Right lobe of liver (tissue), 4 donors: ENCODE measurements at regions not wholly inside any gene's neighbourhood (a gene's known extent, or its start where the extent isn't known, plus 50 kb on each side); places are given as distances from the start of the nearest gene placed in this dataset.

Experiments used
- POLR2A ChIP-seq: fragments of 450-650 bp; IDR thresholded peaks from one replicate; pipeline ENCODE4 v1.6.1; 2017; ENCODE audit warnings: antibody characterized with exemption, mild to moderate bottlenecking
- TF ChIP-seq, protein P1 (sequence below), 4 donors: fragments of 200-600 bp in 3 of 4; fragments of 450-650 bp in 1 of 4; IDR thresholded peaks; one replicate each; pipeline versions ENCODE4 v1.5.1 to v1.8.0; 2016 to 2022; ENCODE audit warnings: antibody characterized with exemption in 4 of 4, mild to moderate bottlenecking in 2 of 4
- donor health status: DM: no; HTN: no; CAD: no.
- donor health status: DM: no; HTN: no; CAD: no.
- donor health status: DM: no; HTN: yes; CAD: no.

DNA sequence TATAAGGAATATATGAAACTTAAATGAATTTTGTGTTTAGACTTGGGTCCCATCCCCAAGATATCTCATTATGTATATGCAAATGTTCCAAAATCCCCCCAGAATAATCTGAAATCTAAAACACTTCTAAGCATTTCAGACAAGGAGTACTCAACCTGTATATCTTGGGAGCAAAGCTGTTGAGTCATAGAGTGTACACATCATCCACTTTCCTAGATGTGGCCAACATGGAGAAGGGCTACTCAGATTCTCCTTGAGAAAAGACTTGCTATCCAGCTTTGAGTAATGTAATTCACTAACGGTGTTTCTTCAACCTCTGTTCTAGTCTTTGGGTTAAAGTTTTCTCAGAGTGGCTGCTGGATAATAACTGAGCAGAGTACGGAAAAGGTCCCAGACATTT lies 215.5 kb upstream of the POU1F1 start:
- TF ChIP-seq, protein P1, sequence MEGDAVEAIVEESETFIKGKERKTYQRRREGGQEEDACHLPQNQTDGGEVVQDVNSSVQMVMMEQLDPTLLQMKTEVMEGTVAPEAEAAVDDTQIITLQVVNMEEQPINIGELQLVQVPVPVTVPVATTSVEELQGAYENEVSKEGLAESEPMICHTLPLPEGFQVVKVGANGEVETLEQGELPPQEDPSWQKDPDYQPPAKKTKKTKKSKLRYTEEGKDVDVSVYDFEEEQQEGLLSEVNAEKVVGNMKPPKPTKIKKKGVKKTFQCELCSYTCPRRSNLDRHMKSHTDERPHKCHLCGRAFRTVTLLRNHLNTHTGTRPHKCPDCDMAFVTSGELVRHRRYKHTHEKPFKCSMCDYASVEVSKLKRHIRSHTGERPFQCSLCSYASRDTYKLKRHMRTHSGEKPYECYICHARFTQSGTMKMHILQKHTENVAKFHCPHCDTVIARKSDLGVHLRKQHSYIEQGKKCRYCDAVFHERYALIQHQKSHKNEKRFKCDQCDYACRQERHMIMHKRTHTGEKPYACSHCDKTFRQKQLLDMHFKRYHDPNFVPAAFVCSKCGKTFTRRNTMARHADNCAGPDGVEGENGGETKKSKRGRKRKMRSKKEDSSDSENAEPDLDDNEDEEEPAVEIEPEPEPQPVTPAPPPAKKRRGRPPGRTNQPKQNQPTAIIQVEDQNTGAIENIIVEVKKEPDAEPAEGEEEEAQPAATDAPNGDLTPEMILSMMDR (IDR thresholded peaks at IDR 0.05), result no peak
- no peak for TF ChIP-seq POLR2A
